ENCODE measurements at regions not wholly inside any gene's neighbourhood (a gene's known extent, or its start where the extent isn't known, plus 50 kb on each side); places are given as distances from the start of the nearest gene placed in this dataset.
"Not testable (repeated sequence)": the region's sequence is repeated elsewhere in the genome, so short reads cannot be mapped to it uniquely, and the experiment has no call there.

- DNase-seq: no peak
These were observed 161.4 kb downstream of the LY86 start for GRCh38 chr6:6749702-6750491.

GRCh38 chr6:6750594-6751265 is 162.2 kb downstream of the LY86 start:
- DNase-seq: no peak

DNA sequence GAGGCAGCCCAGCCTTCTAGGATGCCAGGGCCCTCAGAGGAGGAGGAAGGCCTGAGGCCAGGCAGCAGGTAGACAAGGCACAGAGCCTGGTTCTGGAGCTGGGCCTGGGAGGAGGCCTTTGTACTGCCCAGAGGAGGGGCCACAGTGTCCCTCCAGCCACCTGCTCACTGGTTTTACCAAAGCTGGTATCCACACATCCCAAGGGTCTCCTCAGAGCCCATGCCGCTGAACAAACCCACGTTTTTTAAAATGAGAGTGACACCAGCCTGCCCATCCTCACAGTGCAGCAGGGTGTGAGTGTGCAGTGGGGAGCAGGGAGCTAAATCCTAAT is 162.7 kb downstream of the LY86 start:
- DNase-seq: no peak

DNA sequence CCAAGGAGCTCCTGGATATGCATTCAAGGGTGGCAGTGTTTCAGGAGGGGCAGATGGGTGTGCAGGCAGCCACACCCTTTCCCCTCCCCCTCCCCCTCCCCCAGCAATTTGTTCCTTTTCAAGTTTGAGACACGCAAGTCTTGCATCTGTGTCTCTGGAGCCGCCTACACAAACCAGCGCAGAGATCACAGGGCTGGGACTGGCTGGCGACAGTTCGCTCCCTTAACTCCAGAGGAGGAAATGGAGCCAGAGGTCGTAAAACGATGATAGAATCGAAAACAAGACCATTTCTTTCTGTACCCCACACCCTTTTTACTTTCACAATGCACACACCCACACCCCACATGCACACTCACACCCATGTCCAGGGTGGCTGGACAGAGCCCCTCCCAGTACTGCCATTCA is 163.1 kb downstream of the LY86 start:
- no peak for DNase-seq

GRCh38 chr6:6752129-6752528 is 163.6 kb downstream of the LY86 start:
- DNase-seq: no peak

DNA sequence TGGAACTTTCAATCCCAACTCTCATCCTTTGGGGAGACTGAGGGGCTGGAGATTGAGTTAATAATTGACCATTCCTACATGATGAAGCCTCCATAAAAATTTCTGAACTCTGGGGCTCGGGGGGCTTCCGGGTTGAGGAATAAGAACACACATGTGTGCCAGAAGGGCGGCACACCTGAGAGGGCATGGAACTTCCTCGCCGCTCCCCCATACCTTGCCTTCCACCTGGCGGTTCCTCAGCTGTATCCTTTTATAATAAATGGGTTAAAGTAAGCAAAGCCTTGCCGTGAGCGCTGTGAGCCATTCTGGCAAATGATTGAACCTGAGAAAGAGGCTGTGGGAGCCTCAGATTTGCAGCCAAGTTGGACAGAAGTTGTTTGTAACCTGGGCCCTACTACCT is 164.8 kb downstream of the LY86 start:
- DNase-seq: no peak

DNA sequence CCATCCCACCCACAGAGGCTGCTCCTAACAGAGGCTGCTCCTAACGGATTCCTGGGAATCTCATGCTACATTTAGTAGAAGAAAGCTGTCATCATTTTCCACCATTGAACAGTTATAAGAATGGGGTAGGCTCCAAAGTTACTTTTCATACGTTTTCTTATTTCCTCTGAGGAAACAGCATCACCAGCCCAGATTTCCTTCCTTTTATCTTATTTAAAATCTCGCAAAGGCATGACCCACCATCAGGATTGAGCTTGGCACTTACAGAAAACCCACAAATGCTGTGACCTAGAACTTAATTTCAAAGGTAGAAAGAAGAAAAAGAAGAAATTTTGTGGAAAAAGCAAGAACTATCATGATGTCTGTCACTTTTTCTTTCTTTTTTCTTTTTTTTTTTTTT is 168.0 kb downstream of the LY86 start:
- no peak for DNase-seq

GRCh38 chr6:6758546-6758914 is 170.0 kb downstream of the LY86 start:
- DNase-seq: no peak

GRCh38 chr6:6758915-6759654 is 170.6 kb downstream of the LY86 start:
- DNase-seq: peak; percentile 75

GRCh38 chr6:6760002-6760401 is 171.5 kb downstream of the LY86 start:
- DNase-seq: no peak

DNA sequence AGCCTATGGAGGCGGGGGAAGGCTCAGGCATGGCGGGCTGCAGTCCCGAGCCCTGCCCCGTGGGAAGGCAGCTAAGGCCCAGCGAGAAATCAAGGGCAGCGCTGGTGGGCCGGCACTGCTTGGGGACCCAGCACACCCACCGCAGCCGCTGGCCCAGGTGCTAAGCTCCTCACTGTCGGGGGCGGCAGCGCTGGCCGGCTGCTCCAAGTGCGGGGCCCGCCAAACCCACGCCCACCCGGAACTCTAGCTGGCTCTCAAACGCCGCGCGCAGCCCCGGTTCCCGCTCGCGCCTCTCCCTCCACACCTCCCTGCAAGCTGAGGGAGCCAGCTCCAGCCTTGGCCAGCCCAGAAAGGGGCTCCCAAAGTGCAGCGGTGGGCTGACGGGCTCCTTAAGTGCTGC is 174.0 kb downstream of the LY86 start:
- not testable (repeated sequence) for DNase-seq

DNA sequence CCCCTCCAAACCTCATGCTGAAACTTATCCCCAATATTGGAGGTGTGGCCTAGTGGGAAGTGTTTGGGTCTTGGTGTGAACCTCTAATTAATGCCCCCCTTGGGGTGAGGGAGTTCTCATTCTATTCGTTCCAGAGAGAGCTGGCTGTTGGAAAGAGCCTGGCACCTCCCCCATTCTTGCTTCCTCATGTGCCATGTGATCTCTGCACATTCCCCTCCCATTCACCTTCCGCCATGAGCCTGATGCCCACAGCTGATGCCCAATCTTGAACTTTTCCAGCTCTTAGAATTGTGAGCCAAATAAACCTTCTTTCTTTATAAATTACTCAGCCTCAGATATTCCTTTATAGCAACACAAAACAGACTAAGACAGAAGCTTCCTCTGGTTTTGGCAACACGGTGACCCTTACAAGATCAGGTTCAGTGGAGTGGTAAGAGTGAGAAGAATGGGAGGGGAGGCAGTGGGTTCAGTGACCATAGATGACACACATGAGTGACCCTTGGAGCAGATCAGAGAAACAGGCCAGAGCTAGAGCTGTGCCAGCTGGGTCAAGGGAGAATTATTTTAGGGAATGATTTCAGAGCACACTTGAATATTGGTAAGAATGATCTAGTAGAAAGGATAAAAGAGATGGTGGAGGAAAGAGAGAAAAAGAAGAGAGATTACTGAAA is 176.4 kb downstream of the LY86 start:
- DNase-seq: no peak

DNA sequence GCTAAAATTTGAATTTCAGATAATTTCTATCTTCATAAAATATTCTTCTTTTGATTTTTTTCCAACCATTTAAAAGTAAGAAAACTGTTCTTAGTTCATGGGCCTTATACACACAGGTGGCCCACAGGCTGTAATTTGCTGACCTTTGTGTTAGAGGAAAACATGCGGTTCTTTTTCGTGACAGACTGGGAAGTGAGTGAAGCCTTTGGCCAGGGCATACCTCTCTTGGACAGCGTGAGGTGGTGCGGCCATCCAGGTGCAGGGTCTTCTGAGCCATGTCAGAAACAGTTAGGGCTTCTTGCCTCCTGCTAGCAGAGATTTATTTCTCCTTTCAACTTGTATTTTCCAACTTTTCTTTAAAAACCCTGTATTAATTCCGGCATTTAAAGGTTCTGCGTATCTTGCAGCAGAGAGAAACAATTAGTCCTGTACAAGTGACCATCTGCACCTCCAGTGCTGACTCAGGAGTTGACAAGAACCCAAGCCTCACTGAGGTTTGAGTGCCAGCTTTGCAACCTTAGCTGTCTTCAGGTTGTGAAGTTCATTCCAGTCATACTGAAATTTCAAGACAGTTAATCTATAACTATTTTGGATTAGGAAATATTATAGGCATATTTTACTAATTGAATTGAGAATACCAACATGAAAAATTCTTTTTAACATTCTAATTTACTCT is 177.8 kb downstream of the LY86 start:
- DNase-seq: no peak

GRCh38 chr6:6769466-6769865 is 180.9 kb downstream of the LY86 start:
- no peak for DNase-seq

GRCh38 chr6:6771224-6771945 is 182.9 kb downstream of the LY86 start:
- DNase-seq: no peak

DNA sequence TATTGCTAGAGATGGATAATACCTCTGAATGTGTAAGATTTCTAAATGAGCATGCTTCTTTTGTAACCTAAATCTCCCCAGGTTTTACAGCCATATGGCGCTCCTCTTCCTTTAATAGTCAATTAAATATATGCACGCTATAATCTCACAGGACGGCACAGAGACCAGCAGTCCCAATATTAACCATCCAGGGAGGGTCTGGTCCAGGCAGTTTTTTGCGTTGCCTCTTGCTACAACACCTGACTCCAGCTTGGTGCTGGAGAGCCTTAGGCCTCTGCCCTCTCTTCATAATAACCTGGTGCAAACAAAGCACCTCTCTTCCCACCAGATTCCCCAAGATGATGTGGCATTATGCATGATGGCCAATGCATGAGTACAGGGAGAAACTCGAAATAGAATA is 183.4 kb downstream of the LY86 start:
- no peak for DNase-seq

DNA sequence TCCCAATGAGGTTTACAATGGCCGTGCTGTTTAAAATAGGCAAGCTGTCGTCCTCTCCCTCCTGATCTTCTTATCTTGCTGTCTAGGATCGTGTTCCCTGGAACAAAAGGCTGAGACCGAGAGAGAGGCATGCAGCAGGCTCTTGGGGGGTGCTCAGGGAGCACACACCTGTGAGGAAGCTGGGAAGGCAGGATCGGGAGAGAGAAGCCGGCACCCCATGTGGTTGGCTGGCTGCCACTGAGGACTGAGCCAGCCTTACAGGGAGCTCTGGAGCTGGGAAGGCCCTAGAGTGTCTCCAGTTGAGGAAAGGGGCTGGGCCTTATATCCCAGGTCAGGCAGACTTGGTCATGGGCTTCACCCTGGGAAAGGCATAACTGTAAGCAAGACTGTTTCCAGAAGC is 184.2 kb downstream of the LY86 start:
- peak; percentile 57 for DNase-seq

DNA sequence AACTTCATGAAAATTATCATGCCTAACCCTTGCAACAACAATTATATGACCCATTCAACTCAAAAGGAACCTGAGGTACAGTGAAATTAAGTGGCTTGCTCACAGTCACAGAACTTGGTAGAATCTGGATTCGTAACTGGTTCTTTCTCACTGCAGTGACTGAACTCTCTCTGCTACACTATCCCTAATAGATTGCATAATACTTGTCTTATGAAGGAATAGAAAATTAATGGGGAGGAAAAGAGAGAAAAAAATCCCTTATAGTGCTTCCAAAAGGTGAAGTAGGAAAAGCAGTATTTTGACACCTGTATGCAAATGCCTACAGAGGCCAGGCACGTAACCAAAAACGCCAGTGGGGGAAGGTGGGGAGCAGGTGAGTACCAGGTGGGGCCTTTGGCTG is 186.6 kb downstream of the LY86 start:
- no peak for DNase-seq

DNA sequence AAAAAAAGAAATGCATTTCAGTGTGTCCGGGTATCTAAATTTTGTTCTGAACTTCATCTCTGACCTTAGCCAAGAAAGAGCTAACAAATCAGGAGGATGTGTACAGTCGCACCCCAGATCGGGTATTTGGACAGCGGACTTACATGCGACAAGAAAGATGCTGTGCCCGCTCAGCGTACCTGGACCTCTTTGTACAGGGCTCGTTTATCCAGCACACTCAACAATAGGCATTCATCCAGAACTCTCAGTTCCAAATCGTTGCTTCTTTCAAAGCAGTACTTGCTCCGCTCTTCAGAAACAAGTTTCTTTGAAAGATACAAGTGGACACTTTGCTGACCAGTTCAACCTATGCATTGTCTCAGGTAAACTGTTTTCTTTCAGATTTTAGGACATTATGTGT is 191.7 kb downstream of the LY86 start:
- DNase-seq: no peak

DNA sequence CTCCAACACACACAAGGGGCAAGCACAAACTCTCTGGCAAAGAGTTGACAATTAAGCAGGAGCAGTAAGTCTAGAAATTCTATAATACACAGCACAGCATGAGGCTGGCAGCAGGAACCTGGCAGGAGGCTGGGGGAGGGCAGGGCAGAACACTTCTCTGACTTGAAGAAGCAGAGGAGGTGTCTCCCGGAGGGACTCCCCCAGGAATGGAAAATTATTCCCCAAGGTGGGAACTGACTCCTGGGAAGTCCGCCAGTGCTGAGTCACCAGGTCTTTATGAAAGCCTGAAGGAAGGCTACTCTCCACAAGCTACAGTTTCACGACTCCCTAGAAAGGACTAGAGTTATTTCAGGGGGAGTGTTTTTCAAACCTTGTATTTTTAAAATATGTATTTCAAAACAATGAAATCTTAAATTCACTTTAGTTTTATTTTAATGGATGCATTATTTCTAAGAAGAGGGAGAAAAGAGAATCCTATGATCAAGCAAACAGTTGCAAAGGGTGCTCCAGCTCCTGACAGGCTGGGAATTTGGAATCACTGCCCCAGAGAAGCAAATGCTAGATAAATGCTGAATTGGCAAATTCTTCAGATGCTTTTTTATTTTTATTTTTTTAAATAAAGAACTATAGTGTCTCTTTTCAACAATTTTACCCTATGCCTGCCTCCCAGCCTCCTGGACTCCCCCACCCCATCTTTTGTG is 192.8 kb downstream of the LY86 start:
- DNase-seq: no peak

- DNase-seq: no peak
These were observed 193.3 kb downstream of the LY86 start for GRCh38 chr6:6781873-6782227.

- DNase-seq: no peak
These were observed 195.2 kb downstream of the LY86 start for GRCh38 chr6:6783721-6784120.
